Adipocyte (in vitro differentiated cells): ENCODE measurements at regions not wholly inside any gene's neighbourhood (a gene's known extent, or its start where the extent isn't known, plus 50 kb on each side); places are given as distances from the start of the nearest gene placed in this dataset.
A peak's percentile ranks its signal among the peaks of the same experiment; 100 is the strongest.

Experiments
- DNase-seq: peaks from one replicate; pipeline ENCODE4 v3.0.0-alpha.2; 2015; ENCODE audit warnings: low read depth
- H3K27me3 ChIP-seq: replicated peaks from 2 replicates; pipeline ENCODE4 v1.7.0; 2013; ENCODE audit warnings: mild to moderate bottlenecking, low read length, moderate library complexity; ENCODE audit not compliant: control insufficient read depth, insufficient read depth
- H3K36me3 ChIP-seq: 2 replicates; pipeline ENCODE4 v1.7.0; 2013; ENCODE audit warnings: low read length, mild to moderate bottlenecking, moderate library complexity; ENCODE audit not compliant: control insufficient read depth, insufficient read depth, severe bottlenecking
- H3K4me1 ChIP-seq: 2 replicates; pipeline ENCODE4 v1.7.0; 2013; ENCODE audit warnings: mild to moderate bottlenecking, low read length, moderate library complexity; ENCODE audit not compliant: control insufficient read depth, insufficient read depth
- H3K4me3 ChIP-seq: 2 replicates; pipeline ENCODE4 v1.7.0; 2013; ENCODE audit warnings: mild to moderate bottlenecking, low read length, moderate library complexity
- H3K9ac ChIP-seq: 2 replicates; pipeline ENCODE4 v1.7.0; 2013; ENCODE audit warnings: mild to moderate bottlenecking, low read length, moderate library complexity
- H3K9me3 ChIP-seq: 2 replicates; pipeline ENCODE4 v1.7.0; 2013; ENCODE audit warnings: mild to moderate bottlenecking, low read length, moderate library complexity; ENCODE audit not compliant: control insufficient read depth

GRCh38 chr3:8357859-8358258 is 143.8 kb upstream of the LMCD1 start:
- no peak overlapping the region for H3K9ac ChIP-seq
- peaks cover 2% of the 10 kb centered on the region for H3K9me3 ChIP-seq
- H3K4me1 ChIP-seq, result no peaks in the 10 kb centered on the region
- no peaks in the 10 kb centered on the region for H3K27me3 ChIP-seq
- no peaks in the 10 kb centered on the region for H3K36me3 ChIP-seq
- no peak for DNase-seq
- H3K4me3 ChIP-seq, result no peak overlapping the region

DNA sequence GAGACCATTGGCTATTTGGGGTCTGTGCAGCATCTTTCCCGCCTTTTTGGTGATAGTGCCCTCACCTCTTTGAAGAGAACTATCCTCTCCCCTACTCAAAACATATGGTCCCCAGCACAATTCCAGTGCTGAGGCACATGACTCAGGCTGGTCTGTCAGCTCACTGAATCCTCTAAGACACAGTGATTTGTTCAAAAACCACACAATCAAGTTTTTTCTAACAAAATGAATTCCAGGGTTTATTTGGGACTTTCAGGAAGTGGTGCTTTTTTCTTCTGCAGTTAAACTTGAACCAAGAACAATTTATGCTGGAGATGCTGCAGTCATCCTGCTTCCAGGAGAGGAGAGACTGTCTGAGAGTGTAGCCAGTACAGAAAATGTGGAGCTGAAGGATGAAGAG is 142.5 kb upstream of the LMCD1 start:
- no peak overlapping the region for H3K4me3 ChIP-seq
- H3K9ac ChIP-seq, result no peak overlapping the region
- H3K9me3 ChIP-seq, result peaks cover 2% of the 10 kb centered on the region
- DNase-seq, result no peak
- H3K27me3 ChIP-seq, result no peaks in the 10 kb centered on the region
- no peaks in the 10 kb centered on the region for H3K4me1 ChIP-seq
- no peaks in the 10 kb centered on the region for H3K36me3 ChIP-seq

GRCh38 chr3:8363200-8363599 is 138.4 kb upstream of the LMCD1 start:
- Histone ChIP-seq H3K36me3 (no peaks in the 10 kb centered on the region), H3K9me3 (peaks cover 2% of the 10 kb centered on the region), H3K4me3 (no peak overlapping the region), H3K4me1 (no peaks in the 10 kb centered on the region), H3K27me3 (no peaks in the 10 kb centered on the region), H3K9ac (no peak overlapping the region)
- no peak for DNase-seq

- Histone ChIP-seq H3K9ac (no peak overlapping the region), H3K4me1 (peaks cover 1% of the 10 kb centered on the region), H3K9me3 (no peaks in the 10 kb centered on the region), H3K27me3 (no peaks in the 10 kb centered on the region), H3K4me3 (no peak overlapping the region), H3K36me3 (no peaks in the 10 kb centered on the region)
- no peak for DNase-seq
Measured at GRCh38 chr3:8365541-8365940, 136.1 kb upstream of the LMCD1 start.

- no peaks in the 10 kb centered on the region for H3K9me3 ChIP-seq
- no peaks in the 10 kb centered on the region for H3K36me3 ChIP-seq
- H3K4me3 ChIP-seq, result no peak overlapping the region
- peaks cover 8% of the 10 kb centered on the region for H3K4me1 ChIP-seq
- H3K9ac ChIP-seq, result no peak overlapping the region
- DNase-seq, result no peak
- H3K27me3 ChIP-seq, result no peaks in the 10 kb centered on the region
Measured at GRCh38 chr3:8366219-8366810, 135.3 kb upstream of the LMCD1 start.

GRCh38 chr3:8368598-8368997 is 133.0 kb upstream of the LMCD1 start:
- Histone ChIP-seq H3K9ac (no peak overlapping the region), H3K4me1 (peaks cover 14% of the 10 kb centered on the region), H3K9me3 (no peaks in the 10 kb centered on the region), H3K4me3 (no peak overlapping the region), H3K36me3 (no peaks in the 10 kb centered on the region), H3K27me3 (no peaks in the 10 kb centered on the region)
- no peak for DNase-seq

- H3K36me3 ChIP-seq, result no peaks in the 10 kb centered on the region
- no peaks in the 10 kb centered on the region for H3K27me3 ChIP-seq
- peaks cover 14% of the 10 kb centered on the region for H3K4me1 ChIP-seq
- DNase-seq, result no peak
- H3K4me3 ChIP-seq, result no peak overlapping the region
- no peaks in the 10 kb centered on the region for H3K9me3 ChIP-seq
- no peak overlapping the region for H3K9ac ChIP-seq
Measured at GRCh38 chr3:8369638-8370037, 132.0 kb upstream of the LMCD1 start.

- peaks cover 14% of the 10 kb centered on the region for H3K4me1 ChIP-seq
- no peaks in the 10 kb centered on the region for H3K36me3 ChIP-seq
- H3K4me3 ChIP-seq, result no peak overlapping the region
- peak; percentile 20 for DNase-seq
- H3K9ac ChIP-seq, result no peak overlapping the region
- H3K27me3 ChIP-seq, result no peaks in the 10 kb centered on the region
- no peaks in the 10 kb centered on the region for H3K9me3 ChIP-seq
Measured at GRCh38 chr3:8371085-8371551, 130.5 kb upstream of the LMCD1 start.

DNA sequence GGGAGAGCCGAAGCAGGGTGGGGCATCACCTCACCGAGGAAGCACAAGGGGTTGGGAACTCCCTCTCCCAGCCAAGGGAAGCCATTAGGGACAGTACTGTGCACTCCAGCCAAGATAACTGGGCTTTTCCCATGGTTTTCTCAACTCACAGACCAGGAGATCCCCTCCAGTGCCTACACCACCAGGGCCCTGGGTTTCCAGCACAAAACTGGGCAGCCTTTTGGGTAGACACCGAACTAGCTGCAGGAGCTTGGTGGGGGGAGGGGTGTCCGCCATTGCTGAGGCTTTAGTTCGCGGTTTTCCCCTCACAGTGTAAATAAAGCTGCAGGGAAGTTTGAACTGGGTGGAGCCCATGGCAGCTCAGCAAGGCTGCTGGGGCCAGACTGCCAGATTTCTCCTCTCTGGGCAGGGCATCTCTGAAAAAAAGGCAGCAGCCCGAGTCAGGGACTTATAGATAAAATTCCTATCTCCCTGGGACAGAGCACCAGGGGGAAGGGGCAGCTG is 129.6 kb upstream of the LMCD1 start:
- Histone ChIP-seq H3K36me3 (no peaks in the 10 kb centered on the region), H3K9ac (no peak overlapping the region), H3K4me3 (no peak overlapping the region), H3K4me1 (peaks cover 14% of the 10 kb centered on the region), H3K27me3 (no peaks in the 10 kb centered on the region), H3K9me3 (no peaks in the 10 kb centered on the region)
- DNase-seq, result no peak

- Histone ChIP-seq H3K4me3 (no peak overlapping the region), H3K9ac (no peak overlapping the region), H3K27me3 (peaks cover 13% of the 10 kb centered on the region), H3K36me3 (no peaks in the 10 kb centered on the region), H3K9me3 (no peaks in the 10 kb centered on the region), H3K4me1 (peaks cover 3% of the 10 kb centered on the region)
- no peak for DNase-seq
Measured at GRCh38 chr3:8380904-8381704, 120.5 kb upstream of the LMCD1 start.

DNA sequence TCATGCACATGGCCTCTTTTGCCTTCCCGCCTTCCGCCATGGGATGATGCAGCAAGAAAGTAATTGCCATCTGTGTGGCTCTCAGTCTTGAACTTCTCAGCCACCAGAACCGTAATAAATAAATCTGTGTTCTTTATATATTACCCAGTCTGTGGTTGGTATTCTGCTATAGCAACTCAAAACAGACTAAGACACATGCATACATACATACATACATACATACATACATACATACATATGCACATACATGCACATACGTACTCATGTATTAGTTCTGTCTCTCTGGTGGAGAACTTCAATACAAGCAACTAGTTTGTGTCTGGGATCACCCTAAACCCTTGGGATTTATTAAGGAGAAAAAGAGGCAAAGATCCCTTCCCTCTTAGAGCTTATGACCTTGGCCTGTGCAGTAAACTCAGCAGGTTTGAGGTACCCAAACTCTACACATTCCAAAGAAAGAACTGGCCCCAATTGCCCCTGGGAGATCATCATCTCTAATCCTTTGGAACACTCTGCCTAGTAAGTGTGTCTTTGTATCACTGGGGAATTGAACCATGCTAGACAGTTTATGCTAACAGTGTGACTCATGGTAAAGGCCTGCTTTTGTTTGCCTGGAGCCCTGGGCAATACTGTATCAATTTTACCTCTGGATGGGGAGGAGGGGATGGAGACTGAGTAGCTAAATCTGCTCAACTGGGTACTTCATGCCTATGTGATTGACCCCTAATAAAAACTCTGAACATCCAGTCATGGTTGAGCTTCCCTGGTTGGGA is 115.6 kb upstream of the LMCD1 start:
- H3K9me3 ChIP-seq, result peaks cover 4% of the 10 kb centered on the region
- no peak overlapping the region for H3K4me3 ChIP-seq
- H3K4me1 ChIP-seq, result peaks cover 5% of the 10 kb centered on the region
- no peak overlapping the region for H3K9ac ChIP-seq
- no peaks in the 10 kb centered on the region for H3K36me3 ChIP-seq
- peaks cover 13% of the 10 kb centered on the region for H3K27me3 ChIP-seq
- peak; percentile 1 for DNase-seq
